GM19452 (cell line): ENCODE measurements at regions not wholly inside any gene's neighbourhood (a gene's known extent, or its start where the extent isn't known, plus 50 kb on each side); places are given as distances from the start of the nearest gene placed in this dataset.

Experiments used
- ATAC-seq: cut with Tn5 transposase; IDR thresholded peaks from one replicate; pipeline ENCODE4 v1.9.1; 2021; ENCODE audit not compliant: unreplicated experiment

- no peak for ATAC-seq
Measured at GRCh38 chr5:2272755-2273154, 390.0 kb upstream of the IRX4 start.

GRCh38 chr5:2272039-2272438 is 389.3 kb upstream of the IRX4 start:
- no peak for ATAC-seq

DNA sequence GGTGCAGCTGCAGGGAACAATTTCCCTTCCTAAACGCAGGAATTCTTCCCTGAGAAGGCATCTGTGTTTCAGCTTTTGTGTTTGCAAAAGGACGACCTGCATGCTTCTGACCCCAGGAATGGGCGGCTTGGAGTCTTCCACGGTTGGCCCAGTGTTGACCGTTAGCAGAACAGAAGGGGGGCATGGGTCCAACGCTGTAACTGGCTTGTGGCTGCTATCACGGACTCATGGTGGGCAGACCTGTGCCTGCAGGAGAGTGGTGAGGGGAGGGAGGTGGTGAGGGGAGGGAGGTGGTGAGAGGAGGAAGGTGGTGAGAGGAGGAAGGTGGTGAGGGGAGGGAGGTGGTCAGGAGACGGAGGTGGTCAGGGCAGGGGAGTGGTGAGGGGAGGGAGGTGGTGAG is 388.6 kb upstream of the IRX4 start:
- no peak for ATAC-seq

DNA sequence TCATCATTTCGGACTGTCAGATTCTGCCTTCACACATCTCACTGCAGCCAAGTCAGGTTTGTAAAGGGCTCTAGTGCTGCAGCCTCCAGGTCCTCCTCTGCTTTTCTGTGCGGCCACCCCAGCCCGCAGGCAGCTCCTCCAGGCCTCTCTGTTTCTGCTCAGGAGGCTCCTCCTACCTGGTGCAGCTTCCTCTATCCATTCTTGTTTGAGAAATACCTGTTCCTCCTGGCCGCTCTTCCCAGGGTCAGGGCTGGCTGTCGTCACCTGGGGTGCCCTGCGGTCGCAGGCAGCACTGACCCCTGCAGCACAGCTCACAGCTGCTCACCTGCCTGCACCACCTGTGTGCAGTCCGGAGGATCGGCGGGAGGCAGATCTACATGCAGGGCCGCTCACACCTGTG is 387.7 kb upstream of the IRX4 start:
- no peak for ATAC-seq

DNA sequence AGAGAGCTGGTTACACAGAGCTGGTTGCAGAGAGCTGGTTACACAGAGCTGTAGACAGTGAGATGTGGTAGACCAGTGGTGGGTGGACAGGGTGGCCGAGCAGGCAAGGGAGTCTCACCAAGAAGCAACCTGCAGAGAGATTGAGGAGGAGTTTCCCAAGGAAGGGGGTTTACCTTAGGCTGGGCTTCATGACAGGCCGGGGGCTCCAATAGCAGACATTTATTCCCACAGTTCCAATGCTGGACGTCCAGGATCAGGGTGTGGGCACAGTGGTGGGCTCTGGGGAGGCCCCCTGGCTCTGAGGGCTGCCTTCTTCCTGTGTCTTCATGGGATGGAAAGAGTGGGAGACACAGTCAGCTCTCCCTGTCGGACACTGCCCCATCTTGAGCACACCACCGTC is 386.9 kb upstream of the IRX4 start:
- no peak for ATAC-seq

DNA sequence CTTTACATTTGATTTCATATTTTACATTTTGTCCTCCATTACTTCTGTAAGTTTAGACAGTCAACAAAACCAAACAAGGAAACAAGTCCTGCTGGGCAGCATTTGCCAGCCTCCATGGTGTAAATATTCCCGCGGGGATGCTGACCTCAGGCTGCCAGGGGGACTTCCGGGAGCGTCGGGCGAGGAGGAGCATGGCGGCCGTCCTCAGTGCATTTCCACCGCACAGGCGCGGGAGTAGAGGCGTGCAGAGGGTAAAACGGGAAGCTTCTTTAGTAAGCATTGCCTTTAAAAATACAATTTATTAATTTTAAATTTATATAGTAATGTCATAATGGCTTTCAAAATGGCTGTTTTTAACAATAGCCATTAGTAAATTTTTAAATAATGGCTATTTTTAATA is 385.3 kb upstream of the IRX4 start:
- ATAC-seq: no peak

DNA sequence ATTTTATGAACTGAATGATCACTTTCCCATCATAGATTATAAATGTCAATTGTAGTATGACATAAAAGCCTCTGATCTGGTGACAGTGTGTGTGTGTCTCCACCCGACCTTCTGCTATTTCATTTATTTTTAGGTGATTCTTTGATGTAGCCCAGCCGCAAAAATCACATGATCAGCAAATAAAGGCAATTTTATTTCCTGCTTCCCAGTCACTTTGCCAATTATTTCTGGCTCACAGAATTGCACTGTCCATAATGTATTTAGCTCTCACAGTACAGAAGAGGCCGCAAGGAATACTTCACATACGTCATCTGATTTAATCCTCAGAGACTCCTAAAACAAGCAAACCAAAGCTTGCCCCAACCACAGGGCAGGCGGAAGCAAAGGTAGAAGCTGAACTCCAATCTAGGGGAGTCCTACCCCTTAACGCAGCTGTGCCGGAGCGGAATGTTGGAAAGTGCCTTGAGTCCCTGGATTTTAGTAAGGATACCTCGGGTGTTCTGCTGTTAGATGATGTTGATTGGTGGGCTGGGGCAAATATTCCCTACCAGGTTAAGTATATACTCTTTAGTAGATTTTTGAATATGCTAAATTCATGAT is 384.0 kb upstream of the IRX4 start:
- no peak for ATAC-seq

DNA sequence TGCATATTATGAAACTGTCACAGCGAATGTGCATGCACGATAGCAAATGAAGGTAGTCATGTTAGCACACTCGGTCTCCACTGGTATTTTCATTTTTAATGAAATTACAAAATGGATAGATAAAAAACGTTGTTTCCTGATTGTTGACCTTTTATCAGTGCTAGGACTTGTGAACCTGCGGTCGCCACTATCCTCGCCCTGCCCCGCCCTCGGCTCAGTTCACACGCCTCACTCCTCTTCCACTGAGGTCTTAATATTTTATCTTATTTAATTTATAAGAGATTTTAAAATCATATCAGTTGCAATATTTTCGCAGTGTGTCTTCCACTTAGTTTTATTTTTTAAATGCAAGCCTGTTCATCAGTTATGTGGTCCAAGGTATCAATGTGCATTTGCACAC is 382.6 kb upstream of the IRX4 start:
- no peak for ATAC-seq

GRCh38 chr5:2263763-2264162 is 381.0 kb upstream of the IRX4 start:
- no peak for ATAC-seq

- ATAC-seq: no peak
Measured at GRCh38 chr5:2262620-2263019, 379.9 kb upstream of the IRX4 start.

GRCh38 chr5:2261004-2261703 is 378.4 kb upstream of the IRX4 start:
- ATAC-seq: no peak

- no peak for ATAC-seq
Measured at GRCh38 chr5:2260211-2261003, 377.7 kb upstream of the IRX4 start.

GRCh38 chr5:2259494-2260107 is 376.9 kb upstream of the IRX4 start:
- no peak for ATAC-seq

- no peak for ATAC-seq
Measured at GRCh38 chr5:2258861-2259260, 376.1 kb upstream of the IRX4 start.

DNA sequence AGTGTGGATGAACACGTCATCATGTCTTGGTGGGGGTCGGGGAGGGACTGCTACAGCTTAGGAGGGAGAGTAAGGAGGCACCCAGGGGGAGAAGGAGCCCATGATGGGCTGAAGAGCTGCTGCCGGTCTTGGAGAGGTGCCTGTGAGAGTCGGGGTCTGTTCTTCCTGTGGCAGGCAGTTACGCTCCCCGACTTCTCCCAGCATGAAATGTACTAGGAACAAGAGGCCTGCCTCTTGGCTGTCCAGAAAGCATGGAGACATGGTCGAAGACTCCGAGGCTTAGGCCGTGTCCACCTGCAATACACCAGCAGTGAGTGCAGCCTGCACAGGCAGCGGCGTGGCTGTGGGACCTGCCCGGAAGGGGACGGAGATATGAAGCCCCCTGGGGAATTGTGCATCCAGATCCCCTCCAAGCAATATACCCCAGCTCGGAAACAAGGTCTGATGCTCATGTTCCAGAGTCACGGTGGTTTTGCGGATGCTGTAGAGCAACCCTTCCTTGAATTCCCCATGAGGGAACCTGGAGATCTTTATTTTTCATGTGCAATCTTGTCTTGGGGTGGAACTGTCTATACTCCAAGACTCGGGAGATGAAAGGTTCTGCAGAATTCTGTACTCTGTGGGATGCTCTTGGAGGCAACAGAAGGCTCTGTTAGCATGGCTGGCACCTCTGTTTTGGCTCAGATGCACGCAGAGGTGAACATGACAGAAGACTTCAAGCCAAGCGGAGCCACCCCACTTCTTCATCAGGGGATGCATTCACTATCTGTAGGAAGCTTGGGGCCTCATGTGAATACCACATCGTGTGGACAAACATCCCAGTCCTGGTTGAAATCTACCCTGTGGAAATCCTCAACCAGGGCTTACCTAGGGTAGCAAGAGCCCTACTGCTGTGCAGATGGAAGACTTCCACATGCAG is 374.9 kb upstream of the IRX4 start:
- ATAC-seq: no peak

DNA sequence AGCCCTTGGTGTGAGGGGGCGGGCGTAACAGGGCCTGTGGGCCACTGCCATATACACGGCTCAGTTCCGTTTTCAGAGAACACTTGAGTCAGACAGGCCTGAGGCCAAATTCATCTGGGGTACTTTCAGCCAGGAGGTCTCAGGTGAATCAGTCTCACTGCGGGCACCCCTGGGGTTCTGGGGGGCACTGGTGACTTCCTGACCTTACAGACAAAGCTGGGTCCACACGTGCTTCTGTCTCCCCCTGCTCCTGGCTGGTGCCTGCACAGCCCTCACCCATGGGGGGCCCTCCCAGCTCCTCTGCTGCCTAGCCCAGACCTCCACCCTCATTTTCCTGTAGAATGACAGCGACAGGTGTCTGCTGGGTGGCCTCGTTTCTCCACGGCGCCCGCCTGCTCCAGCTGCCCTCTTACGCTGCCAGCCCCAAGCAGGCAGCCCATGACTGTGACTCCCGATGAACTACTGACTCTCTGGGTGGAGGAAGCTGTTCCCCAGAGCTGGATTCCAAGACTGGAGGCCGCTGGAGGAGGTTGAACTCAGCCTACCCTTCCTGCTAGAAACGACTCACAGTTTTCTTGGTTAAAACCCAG is 374.1 kb upstream of the IRX4 start:
- ATAC-seq: no peak

DNA sequence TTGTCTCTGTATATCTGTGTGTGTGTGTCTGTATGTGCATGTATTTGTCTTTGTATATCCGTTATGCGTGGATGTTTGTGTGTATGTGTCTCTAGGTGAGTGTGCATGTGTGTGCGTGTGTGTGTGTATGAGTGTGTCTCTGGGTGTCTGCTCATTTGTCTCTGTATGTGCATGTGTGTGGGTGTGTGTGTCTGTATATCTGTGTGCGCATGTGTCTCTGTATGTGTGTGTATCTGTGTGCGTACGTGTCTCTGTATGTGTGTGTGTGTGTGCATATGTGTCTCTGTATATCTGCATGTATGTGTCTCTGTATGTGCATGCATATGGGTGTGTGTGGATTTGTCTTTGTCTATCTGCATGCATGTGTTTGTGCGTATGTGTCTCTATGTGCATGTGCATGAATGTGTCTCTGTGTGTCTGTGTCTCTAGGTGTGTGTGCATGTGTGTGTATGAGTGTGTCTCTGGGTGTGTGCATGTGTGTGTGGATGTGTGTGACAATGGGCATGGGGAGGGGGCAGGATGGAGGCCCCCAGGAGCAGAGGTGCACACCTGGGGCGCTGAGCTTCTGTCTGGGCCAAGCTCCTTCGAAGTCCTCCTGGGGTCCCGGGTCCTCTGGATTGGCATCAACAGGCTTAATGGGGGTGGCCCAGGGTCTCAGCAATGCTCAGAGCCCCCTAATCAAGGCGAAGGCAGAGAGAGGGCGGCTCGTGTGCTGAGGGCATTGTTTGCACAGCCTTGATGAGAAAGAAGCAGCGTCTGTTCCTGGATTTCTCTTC is 373.4 kb upstream of the IRX4 start:
- ATAC-seq: no peak

- ATAC-seq: no peak
Measured at GRCh38 chr5:2254880-2255750, 372.4 kb upstream of the IRX4 start.

DNA sequence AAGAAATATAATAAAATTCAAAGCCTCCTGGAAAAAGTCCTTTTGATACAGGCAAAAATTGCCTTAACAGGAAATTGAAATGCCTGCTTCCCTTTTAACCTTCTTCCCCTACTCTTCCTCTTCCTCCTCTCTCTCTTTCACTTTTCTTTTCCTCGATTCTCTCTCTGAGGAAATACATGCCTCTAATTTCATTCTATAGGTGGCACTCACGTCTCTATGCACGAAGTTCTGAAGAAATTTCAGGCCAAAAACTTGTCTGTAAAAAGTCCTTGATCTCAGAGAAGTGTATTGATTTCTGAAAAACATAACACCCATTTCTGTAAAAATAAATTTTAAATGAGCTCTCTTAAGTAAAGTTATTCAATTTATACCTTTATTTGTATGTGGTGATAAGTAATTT is 371.7 kb upstream of the IRX4 start:
- ATAC-seq: no peak
